NCI-H526 treated with DMSO at 0.1 percent for 48 hours (cell line): ENCODE measurements at regions not wholly inside any gene's neighbourhood (a gene's known extent, or its start where the extent isn't known, plus 50 kb on each side); places are given as distances from the start of the nearest gene placed in this dataset.
"Not testable (repeated sequence)": the region's sequence is repeated elsewhere in the genome, so short reads cannot be mapped to it uniquely, and the experiment has no call there.

ENCODE experiments used
- DNase-seq: peaks from one replicate; lab custom pipeline; 2025; lab: John Stamatoyannopoulos, UW

- not testable (repeated sequence) for DNase-seq
Measured at GRCh38 chr2:37722971-37723370, 51.5 kb upstream of the CDC42EP3 start.

- DNase-seq: no peak
Measured at GRCh38 chr2:37730037-37730818, 58.8 kb upstream of the CDC42EP3 start.

- DNase-seq: not testable (repeated sequence)
Measured at GRCh38 chr2:37732412-37732811, 61.0 kb upstream of the CDC42EP3 start.

GRCh38 chr2:37733251-37733650 is 61.8 kb upstream of the CDC42EP3 start:
- DNase-seq: no peak

GRCh38 chr2:37733955-37734354 is 62.5 kb upstream of the CDC42EP3 start:
- DNase-seq: not testable (repeated sequence)

GRCh38 chr2:37734891-37735523 is 63.6 kb upstream of the CDC42EP3 start:
- not testable (repeated sequence) for DNase-seq

- DNase-seq: not testable (repeated sequence)
Measured at GRCh38 chr2:37735524-37735910, 64.1 kb upstream of the CDC42EP3 start.

GRCh38 chr2:37737507-37737906 is 66.1 kb upstream of the CDC42EP3 start:
- no peak for DNase-seq

- no peak for DNase-seq
Measured at GRCh38 chr2:37738266-37738885, 66.9 kb upstream of the CDC42EP3 start.

- DNase-seq: no peak
Measured at GRCh38 chr2:37739153-37739552, 67.7 kb upstream of the CDC42EP3 start.

- no peak for DNase-seq
Measured at GRCh38 chr2:37740164-37740739, 68.8 kb upstream of the CDC42EP3 start.

GRCh38 chr2:37742286-37742685 is 70.8 kb upstream of the CDC42EP3 start:
- no peak for DNase-seq

- no peak for DNase-seq
Measured at GRCh38 chr2:37744010-37744409, 72.6 kb upstream of the CDC42EP3 start.

GRCh38 chr2:37744961-37745360 is 73.5 kb upstream of the CDC42EP3 start:
- not testable (repeated sequence) for DNase-seq

GRCh38 chr2:37746011-37746410 is 74.6 kb upstream of the CDC42EP3 start:
- DNase-seq: not testable (repeated sequence)

GRCh38 chr2:37746883-37747282 is 75.4 kb upstream of the CDC42EP3 start:
- DNase-seq: no peak

- no peak for DNase-seq
Measured at GRCh38 chr2:37748541-37748940, 77.1 kb upstream of the CDC42EP3 start.

- DNase-seq: not testable (repeated sequence)
Measured at GRCh38 chr2:37750286-37750685, 78.8 kb upstream of the CDC42EP3 start.

- no peak for DNase-seq
Measured at GRCh38 chr2:37752766-37753165, 81.3 kb upstream of the CDC42EP3 start.

- no peak for DNase-seq
Measured at GRCh38 chr2:37753758-37754157, 82.3 kb upstream of the CDC42EP3 start.

GRCh38 chr2:37755961-37756559 is 84.6 kb upstream of the CDC42EP3 start:
- not testable (repeated sequence) for DNase-seq

GRCh38 chr2:37757456-37757855 is 86.0 kb upstream of the CDC42EP3 start:
- DNase-seq: not testable (repeated sequence)
